Right lobe of liver (tissue), 6 donors: ENCODE measurements at regions not wholly inside any gene's neighbourhood (a gene's known extent, or its start where the extent isn't known, plus 50 kb on each side); places are given as distances from the start of the nearest gene placed in this dataset.

Experiments used
- ATAC-seq, 4 donors: fragments of 200-7000 bp; cut with Tn5 transposase; one replicate each; pipeline ENCODE4 v1.9.1; 2020; ENCODE audit warnings: mild to moderate bottlenecking in 4 of 4, moderate library complexity in 4 of 4
- DNase-seq, 3 donors: peaks; one replicate each; pipeline ENCODE4 v3.0.0-alpha.2; 2020
- H3K27ac ChIP-seq, 3 donors: fragments of 200-600 bp; one replicate each; pipeline ENCODE4 v1.8.0; 2022
- H3K27me3 ChIP-seq, 2 donors: fragments of 200-600 bp; one replicate each; pipeline ENCODE4 v1.8.0; 2022
- H3K36me3 ChIP-seq, 4 donors: fragments of 200-600 bp; sonication (generic) in 1 of 4; one replicate each; pipeline versions ENCODE4 v1.5.1 to v1.8.0; 2017 to 2022; ENCODE audit warnings: control low read depth in 1 of 4
- H3K4me1 ChIP-seq, 4 donors: fragments of 200-600 bp; sonication (generic) in 1 of 4; one replicate each; pipeline versions ENCODE4 v1.5.1 to v1.8.0; 2017 to 2022; ENCODE audit warnings: control low read depth in 1 of 4
- H3K4me3 ChIP-seq, 3 donors: fragments of 200-600 bp; one replicate each; pipeline ENCODE4 v1.8.0; 2022
- H3K9me3 ChIP-seq, 4 donors: fragments of 200-600 bp; sonication (generic) in 1 of 4; one replicate each; pipeline versions ENCODE4 v1.5.1 to v1.8.0; 2017 to 2022; ENCODE audit warnings: control low read depth in 1 of 4
- POLR2A ChIP-seq: fragments of 450-650 bp; IDR thresholded peaks from one replicate; pipeline ENCODE4 v1.6.1; 2017; ENCODE audit warnings: antibody characterized with exemption, mild to moderate bottlenecking
- WGBS: methylation state at CpG from one replicate; pipeline ENCODE4 v1.1.6; 2018; ENCODE audit warnings: low coverage, low lambda C conversion rate; ENCODE audit not compliant: insufficient coverage; ENCODE audit errors: missing lambda C conversion rate; 5-methylcytosine and 5-hydroxymethylcytosine counted together
- intact Hi-C, 2 donors: fragments of 100-400 bp; cut with DNase I; formaldehyde crosslinking; loops; one replicate each; pipeline versions ENCODE4 v1.11.2 to v1.14.1; 2022
- TF ChIP-seq, protein P1 (sequence below), 4 donors: fragments of 200-600 bp in 3 of 4; fragments of 450-650 bp in 1 of 4; IDR thresholded peaks; one replicate each; pipeline versions ENCODE4 v1.5.1 to v1.8.0; 2016 to 2022; ENCODE audit warnings: antibody characterized with exemption in 4 of 4, mild to moderate bottlenecking in 2 of 4
- donor health status: DM: no; HTN: yes; CAD: no.
- donor health status: DM: no; HTN: no; CAD: no.
- donor health status: DM: no; HTN: no; CAD: no.
- donor health status: DM: no; HTN: yes; CAD: no.
- donor health status: DM: no; HTN: yes; CAD: no.

DNA sequence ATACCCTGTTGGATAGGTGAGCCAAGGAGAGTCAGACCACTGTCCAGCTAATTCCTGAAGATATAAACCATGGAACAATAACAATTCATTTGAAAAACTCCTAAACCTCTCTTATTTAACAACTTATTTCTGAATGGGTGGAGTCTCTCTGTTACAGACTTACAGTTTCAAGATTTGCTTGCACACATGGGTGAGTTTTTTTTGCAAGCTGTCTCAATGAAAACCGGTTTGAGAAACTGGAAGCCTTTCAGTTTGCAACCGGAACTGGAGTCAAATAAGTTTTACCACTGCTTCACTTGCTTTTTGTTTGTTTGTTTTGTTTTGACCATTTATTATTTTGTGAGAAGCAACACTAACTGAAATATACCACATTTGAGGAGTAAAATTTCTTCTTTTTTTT is 243.8 kb downstream of the MTERF1 start:
- intact Hi-C loops, result no loop called here
- WGBS, result 91% methylated on average over 2 of the region's 2 CpGs

DNA sequence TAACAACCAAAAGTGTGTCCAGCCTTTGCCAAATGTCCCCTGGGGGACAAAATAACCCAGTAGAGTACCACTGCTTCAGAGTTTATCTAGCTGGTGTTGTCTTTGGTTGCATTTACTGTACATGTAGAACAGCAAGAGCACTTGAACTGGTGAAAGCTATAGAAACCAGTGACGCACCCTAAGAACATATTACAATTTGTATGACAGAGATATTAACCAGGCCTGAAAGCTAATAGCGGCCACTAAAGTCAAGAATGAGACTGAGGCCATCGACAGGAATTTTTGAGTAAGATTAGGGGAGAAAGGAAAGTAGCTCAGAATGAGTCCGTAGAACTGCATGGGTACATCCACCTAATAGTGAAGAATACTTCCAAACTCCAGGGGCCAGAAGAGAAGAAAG is 236.2 kb downstream of the MTERF1 start:
- Histone ChIP-seq H3K36me3 (no peaks in the 10 kb centered on the region), H3K27ac (no peak overlapping the region), H3K27me3 (no peaks in the 10 kb centered on the region), H3K4me3 (no peak overlapping the region), H3K4me1 (no peaks in the 10 kb centered on the region), H3K9me3 (no peaks in the 10 kb centered on the region)
- TF ChIP-seq, protein P1, sequence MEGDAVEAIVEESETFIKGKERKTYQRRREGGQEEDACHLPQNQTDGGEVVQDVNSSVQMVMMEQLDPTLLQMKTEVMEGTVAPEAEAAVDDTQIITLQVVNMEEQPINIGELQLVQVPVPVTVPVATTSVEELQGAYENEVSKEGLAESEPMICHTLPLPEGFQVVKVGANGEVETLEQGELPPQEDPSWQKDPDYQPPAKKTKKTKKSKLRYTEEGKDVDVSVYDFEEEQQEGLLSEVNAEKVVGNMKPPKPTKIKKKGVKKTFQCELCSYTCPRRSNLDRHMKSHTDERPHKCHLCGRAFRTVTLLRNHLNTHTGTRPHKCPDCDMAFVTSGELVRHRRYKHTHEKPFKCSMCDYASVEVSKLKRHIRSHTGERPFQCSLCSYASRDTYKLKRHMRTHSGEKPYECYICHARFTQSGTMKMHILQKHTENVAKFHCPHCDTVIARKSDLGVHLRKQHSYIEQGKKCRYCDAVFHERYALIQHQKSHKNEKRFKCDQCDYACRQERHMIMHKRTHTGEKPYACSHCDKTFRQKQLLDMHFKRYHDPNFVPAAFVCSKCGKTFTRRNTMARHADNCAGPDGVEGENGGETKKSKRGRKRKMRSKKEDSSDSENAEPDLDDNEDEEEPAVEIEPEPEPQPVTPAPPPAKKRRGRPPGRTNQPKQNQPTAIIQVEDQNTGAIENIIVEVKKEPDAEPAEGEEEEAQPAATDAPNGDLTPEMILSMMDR (IDR thresholded peaks at IDR 0.05), result no peak
- TF ChIP-seq POLR2A, result no peak
- ATAC-seq (no peak), DNase-seq (no peak)
- intact Hi-C loops, result no loop called here
- 82% methylated on average over 4 of the region's 4 CpGs for WGBS

More for the DNA sequence above, 243.8 kb downstream of the MTERF1 start:
- TF ChIP-seq, protein P1 (IDR thresholded peaks at IDR 0.05), result no peak
- TF ChIP-seq POLR2A, result no peak
- H3K4me1 ChIP-seq, result no peaks in the 10 kb centered on the region
- no peaks in the 10 kb centered on the region for H3K36me3 ChIP-seq
- no peak overlapping the region for H3K4me3 ChIP-seq
- DNase-seq (no peak), ATAC-seq (no peak)
- H3K27ac ChIP-seq, result no peak overlapping the region
- no peaks in the 10 kb centered on the region for H3K9me3 ChIP-seq
- H3K27me3 ChIP-seq, result no peaks in the 10 kb centered on the region

DNA sequence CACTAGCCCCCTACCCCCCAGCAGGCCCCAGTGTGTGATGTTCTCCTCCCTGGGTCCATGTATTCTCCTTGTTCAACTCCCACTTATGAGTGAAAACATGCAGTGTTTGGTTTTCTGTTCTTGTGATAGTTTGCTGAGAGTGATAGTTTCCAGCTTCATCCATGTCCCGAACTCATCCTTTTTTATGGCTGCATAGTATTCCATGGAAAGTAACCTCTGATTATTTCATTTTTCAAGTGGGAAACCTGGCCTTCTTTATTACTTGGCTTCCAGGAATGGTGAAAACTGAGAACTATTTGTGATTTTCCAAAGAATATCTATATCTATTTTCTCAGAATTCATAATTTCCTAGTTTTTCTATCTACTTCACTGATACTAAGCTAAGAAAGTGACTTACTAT is 235.0 kb downstream of the MTERF1 start:
- no peaks in the 10 kb centered on the region for H3K9me3 ChIP-seq
- DNase-seq (no peak), ATAC-seq (no peak)
- no peak overlapping the region for H3K27ac ChIP-seq
- no peak overlapping the region for H3K4me3 ChIP-seq
- no peaks in the 10 kb centered on the region for H3K27me3 ChIP-seq
- TF ChIP-seq POLR2A, result no peak
- TF ChIP-seq, protein P1 (IDR thresholded peaks at IDR 0.05), result no peak
- WGBS, result 75% methylated on average over 1 of the region's 1 CpG
- no peaks in the 10 kb centered on the region for H3K4me1 ChIP-seq
- intact Hi-C loops, result no loop called here
- no peaks in the 10 kb centered on the region for H3K36me3 ChIP-seq

DNA sequence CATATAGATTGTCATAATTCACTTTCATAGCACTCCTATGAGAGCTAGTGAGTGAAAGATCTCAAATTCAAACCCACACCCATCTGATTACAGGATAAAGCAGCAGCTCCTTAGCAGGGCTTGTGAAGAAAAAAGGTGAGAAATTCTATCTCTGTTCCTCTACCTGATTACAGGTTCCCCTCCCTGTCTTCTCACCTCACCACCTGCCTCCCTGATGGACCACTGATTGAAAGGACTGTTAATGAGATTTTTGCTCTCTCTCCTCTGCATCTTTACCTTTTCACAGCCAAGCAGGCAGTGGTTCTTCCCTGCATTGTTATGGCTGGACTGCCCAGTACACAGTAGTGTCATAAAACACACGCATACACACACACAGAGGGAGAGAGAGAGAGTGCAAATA is 228.5 kb downstream of the MTERF1 start:
- Histone ChIP-seq H3K9me3 (no peaks in the 10 kb centered on the region), H3K4me1 (no peaks in the 10 kb centered on the region), H3K36me3 (no peaks in the 10 kb centered on the region), H3K27me3 (no peaks in the 10 kb centered on the region), H3K27ac (no peak overlapping the region), H3K4me3 (no peak overlapping the region)
- ATAC-seq, result no peak
- intact Hi-C loops, result no loop called here
- DNase-seq, result no peak
- no CpG with 5 or more reads among the region's 1 CpG for WGBS
- TF ChIP-seq POLR2A, result no peak
- TF ChIP-seq, protein P1 (IDR thresholded peaks at IDR 0.05), result no peak

DNA sequence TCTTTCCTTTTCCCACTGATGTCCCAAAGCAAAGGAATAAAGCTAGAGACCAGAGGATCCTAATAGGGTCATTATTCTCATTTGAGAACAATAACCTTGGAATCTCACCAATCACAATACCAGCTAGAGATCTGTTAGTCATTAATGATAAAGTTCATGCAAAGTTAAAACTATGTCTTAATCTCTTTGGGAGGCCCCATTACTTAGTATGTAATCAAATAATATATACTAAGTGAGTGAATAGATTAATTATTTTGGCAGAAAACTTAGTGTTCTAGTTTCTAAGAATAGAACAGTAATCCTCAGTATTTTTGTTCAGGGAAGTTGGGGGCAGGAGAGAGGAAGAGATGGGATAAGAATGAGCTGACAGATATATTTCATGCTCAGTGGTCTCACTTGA is 227.2 kb downstream of the MTERF1 start:
- no peaks in the 10 kb centered on the region for H3K27me3 ChIP-seq
- intact Hi-C loops, result no loop called here
- no peaks in the 10 kb centered on the region for H3K4me1 ChIP-seq
- no peak for TF ChIP-seq POLR2A
- TF ChIP-seq, protein P1 (IDR thresholded peaks at IDR 0.05), result no peak
- no peak overlapping the region for H3K27ac ChIP-seq
- no peak for DNase-seq
- no peak overlapping the region for H3K4me3 ChIP-seq
- no peaks in the 10 kb centered on the region for H3K36me3 ChIP-seq
- no peaks in the 10 kb centered on the region for H3K9me3 ChIP-seq
- ATAC-seq, result no peak
